ENCODE measurements at regions not wholly inside any gene's neighbourhood (a gene's known extent, or its start where the extent isn't known, plus 50 kb on each side); places are given as distances from the start of the nearest gene placed in this dataset.

DNA sequence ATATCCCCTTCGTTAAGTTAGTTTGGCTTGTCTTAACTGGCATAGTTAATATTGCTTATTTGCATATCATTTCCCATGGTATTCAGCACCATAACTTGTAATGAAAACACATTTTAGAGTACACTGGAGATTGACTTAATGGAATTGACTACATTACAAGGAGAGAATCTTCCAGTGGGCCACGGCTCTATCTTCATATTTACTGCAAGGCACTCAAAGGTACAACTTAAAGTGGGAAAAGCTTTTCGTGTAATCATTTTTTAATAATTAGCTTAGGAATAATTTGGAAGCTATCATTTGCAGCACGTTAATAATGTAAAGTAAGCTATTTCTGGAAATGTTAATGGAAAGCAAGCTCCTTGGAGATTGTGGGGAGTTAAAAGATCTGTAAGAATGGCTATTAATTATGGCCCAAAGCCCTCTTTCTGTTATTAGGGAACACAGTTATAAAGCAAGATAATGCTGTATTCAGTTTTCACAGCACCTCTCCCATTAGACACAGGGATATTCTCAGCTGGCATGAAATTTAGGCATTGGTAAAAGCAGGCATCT, 551.5 kb upstream of the RGMA start:
- TF ChIP-seq GABPA (IDR thresholded peaks at IDR 0.05; ENCODE audit: low read depth) (no peak), SPI1 (IDR thresholded peaks at IDR 0.05; ENCODE audit: borderline replicate concordance, low read depth) (no peak), REST (IDR thresholded peaks at IDR 0.05; ENCODE audit: insufficient replicate concordance, low read depth) (no peak), POLR2AphosphoS5 (IDR thresholded peaks at IDR 0.05; ENCODE audit: low read depth) (no peak)
- TF ChIP-seq, protein P1, sequence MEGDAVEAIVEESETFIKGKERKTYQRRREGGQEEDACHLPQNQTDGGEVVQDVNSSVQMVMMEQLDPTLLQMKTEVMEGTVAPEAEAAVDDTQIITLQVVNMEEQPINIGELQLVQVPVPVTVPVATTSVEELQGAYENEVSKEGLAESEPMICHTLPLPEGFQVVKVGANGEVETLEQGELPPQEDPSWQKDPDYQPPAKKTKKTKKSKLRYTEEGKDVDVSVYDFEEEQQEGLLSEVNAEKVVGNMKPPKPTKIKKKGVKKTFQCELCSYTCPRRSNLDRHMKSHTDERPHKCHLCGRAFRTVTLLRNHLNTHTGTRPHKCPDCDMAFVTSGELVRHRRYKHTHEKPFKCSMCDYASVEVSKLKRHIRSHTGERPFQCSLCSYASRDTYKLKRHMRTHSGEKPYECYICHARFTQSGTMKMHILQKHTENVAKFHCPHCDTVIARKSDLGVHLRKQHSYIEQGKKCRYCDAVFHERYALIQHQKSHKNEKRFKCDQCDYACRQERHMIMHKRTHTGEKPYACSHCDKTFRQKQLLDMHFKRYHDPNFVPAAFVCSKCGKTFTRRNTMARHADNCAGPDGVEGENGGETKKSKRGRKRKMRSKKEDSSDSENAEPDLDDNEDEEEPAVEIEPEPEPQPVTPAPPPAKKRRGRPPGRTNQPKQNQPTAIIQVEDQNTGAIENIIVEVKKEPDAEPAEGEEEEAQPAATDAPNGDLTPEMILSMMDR (IDR thresholded peaks at IDR 0.05; ENCODE audit: insufficient read depth, low read length), result no peak
- H3K27ac ChIP-seq (replicated peaks), result no peak overlapping the region
- H3K4me3 ChIP-seq (replicated peaks; ENCODE audit: insufficient read depth, low read length), result no peak overlapping the region
- H3K27me3 ChIP-seq (ENCODE audit: insufficient read depth, poor library complexity, severe bottlenecking), result no peaks in the 10 kb centered on the region
- DNase-seq (ENCODE audit: low read depth in 1 of 2, low spot score in 1 of 2), result no peak

- DNase-seq (ENCODE audit: low read depth in 1 of 2, low spot score in 1 of 2), result no peak
- Histone ChIP-seq H3K27ac (replicated peaks) (no peak overlapping the region), H3K27me3 (ENCODE audit: insufficient read depth, poor library complexity, severe bottlenecking) (no peaks in the 10 kb centered on the region), H3K4me3 (replicated peaks; ENCODE audit: insufficient read depth, low read length) (no peak overlapping the region)
- no peak for TF ChIP-seq GABPA (IDR thresholded peaks at IDR 0.05; ENCODE audit: low read depth)
- TF ChIP-seq, protein P1 (IDR thresholded peaks at IDR 0.05; ENCODE audit: insufficient read depth, low read length), result no peak
- TF ChIP-seq POLR2AphosphoS5 (IDR thresholded peaks at IDR 0.05; ENCODE audit: low read depth), result no peak
- TF ChIP-seq SPI1 (IDR thresholded peaks at IDR 0.05; ENCODE audit: borderline replicate concordance, low read depth), result no peak
- no peak for TF ChIP-seq REST (IDR thresholded peaks at IDR 0.05; ENCODE audit: insufficient replicate concordance, low read depth)
Measured at GRCh38 chr15:93631958-93632618, 543.1 kb upstream of the RGMA start.

GRCh38 chr15:93619597-93619996, 530.6 kb upstream of the RGMA start:
- no peak overlapping the region for H3K4me3 ChIP-seq (replicated peaks; ENCODE audit: insufficient read depth, low read length)
- peaks cover 6% of the 10 kb centered on the region for H3K27me3 ChIP-seq (ENCODE audit: insufficient read depth, poor library complexity, severe bottlenecking)
- no peak for TF ChIP-seq GABPA (IDR thresholded peaks at IDR 0.05; ENCODE audit: low read depth)
- TF ChIP-seq REST (IDR thresholded peaks at IDR 0.05; ENCODE audit: insufficient replicate concordance, low read depth), result no peak
- no peak for TF ChIP-seq SPI1 (IDR thresholded peaks at IDR 0.05; ENCODE audit: borderline replicate concordance, low read depth)
- TF ChIP-seq, protein P1 (IDR thresholded peaks at IDR 0.05; ENCODE audit: insufficient read depth, low read length), result no peak
- no peak for TF ChIP-seq POLR2AphosphoS5 (IDR thresholded peaks at IDR 0.05; ENCODE audit: low read depth)
- no peak overlapping the region for H3K27ac ChIP-seq (replicated peaks)
- DNase-seq (ENCODE audit: low read depth in 1 of 2, low spot score in 1 of 2), result no peak

Measured in HL-60 (cell line).